Cardiac muscle cell (in vitro differentiated cells and primary cell): ENCODE measurements at regions not wholly inside any gene's neighbourhood (a gene's known extent, or its start where the extent isn't known, plus 50 kb on each side); places are given as distances from the start of the nearest gene placed in this dataset.

ENCODE experiments used
- DNase-seq, 2 donors: peaks; one replicate each; pipeline versions ENCODE4 v3.0.0 to v3.0.0-alpha.2; 2010 to 2017; ENCODE audit warnings: low read depth in 1 of 2, low spot score in 1 of 2
- H3K27ac ChIP-seq: fragments of 200-600 bp; sonication (generic); 2 replicates; pipeline ENCODE4 v1.5.1; 2016
- H3K27me3 ChIP-seq: fragments of 200-600 bp; sonication (generic); 2 replicates; pipeline ENCODE4 v1.6.0; 2016; ENCODE audit warnings: control low read depth
- H3K36me3 ChIP-seq: fragments of 200-600 bp; sonication (generic); 2 replicates; pipeline ENCODE4 v1.5.1; 2016; ENCODE audit warnings: control low read depth
- H3K4me1 ChIP-seq: fragments of 200-600 bp; sonication (generic); 2 replicates; pipeline ENCODE4 v1.8.1; 2017; ENCODE audit warnings: low read depth, mild to moderate bottlenecking, mixed run types
- H3K4me3 ChIP-seq: fragments of 200-600 bp; sonication (generic); 2 replicates; pipeline ENCODE4 v1.5.1; 2016; ENCODE audit warnings: mild to moderate bottlenecking
- H3K9me3 ChIP-seq: fragments of 200-600 bp; sonication (generic); 2 replicates; pipeline ENCODE4 v1.5.1; 2017; ENCODE audit warnings: low read depth, mild to moderate bottlenecking, control low read depth
- TF ChIP-seq, protein P1 (sequence below): IDR thresholded peaks from 2 replicates; pipeline ENCODE4 v1.5.1; 2012; ENCODE audit warnings: low read depth, mild to moderate bottlenecking, low read length

DNA sequence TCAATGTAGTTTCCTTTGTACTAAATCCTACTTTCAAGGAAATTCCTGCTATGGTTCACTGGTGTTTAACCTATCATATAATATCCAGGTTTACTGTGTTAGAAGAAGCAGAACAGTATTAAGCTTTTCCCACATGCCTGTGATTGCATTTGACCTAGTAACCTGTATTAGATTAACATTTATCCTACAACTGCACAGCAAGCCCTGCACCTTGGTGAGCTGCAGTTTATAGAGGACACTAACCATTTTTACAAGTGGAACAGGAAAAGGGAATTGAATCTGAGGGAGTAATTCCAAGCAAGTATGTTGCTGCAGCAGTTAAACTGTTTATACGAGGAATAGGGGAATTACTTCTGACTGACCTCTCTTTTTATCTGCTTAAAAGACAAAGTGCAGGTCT, 328.6 kb downstream of the ETAA1 start:
- Histone ChIP-seq H3K36me3 (no peaks in the 10 kb centered on the region), H3K27me3 (no peaks in the 10 kb centered on the region), H3K9me3 (no peaks in the 10 kb centered on the region), H3K4me3 (no peak overlapping the region), H3K4me1 (no peaks in the 10 kb centered on the region), H3K27ac (no peak overlapping the region)
- DNase-seq = no peak
- TF ChIP-seq, protein P1, sequence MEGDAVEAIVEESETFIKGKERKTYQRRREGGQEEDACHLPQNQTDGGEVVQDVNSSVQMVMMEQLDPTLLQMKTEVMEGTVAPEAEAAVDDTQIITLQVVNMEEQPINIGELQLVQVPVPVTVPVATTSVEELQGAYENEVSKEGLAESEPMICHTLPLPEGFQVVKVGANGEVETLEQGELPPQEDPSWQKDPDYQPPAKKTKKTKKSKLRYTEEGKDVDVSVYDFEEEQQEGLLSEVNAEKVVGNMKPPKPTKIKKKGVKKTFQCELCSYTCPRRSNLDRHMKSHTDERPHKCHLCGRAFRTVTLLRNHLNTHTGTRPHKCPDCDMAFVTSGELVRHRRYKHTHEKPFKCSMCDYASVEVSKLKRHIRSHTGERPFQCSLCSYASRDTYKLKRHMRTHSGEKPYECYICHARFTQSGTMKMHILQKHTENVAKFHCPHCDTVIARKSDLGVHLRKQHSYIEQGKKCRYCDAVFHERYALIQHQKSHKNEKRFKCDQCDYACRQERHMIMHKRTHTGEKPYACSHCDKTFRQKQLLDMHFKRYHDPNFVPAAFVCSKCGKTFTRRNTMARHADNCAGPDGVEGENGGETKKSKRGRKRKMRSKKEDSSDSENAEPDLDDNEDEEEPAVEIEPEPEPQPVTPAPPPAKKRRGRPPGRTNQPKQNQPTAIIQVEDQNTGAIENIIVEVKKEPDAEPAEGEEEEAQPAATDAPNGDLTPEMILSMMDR = no peak

DNA sequence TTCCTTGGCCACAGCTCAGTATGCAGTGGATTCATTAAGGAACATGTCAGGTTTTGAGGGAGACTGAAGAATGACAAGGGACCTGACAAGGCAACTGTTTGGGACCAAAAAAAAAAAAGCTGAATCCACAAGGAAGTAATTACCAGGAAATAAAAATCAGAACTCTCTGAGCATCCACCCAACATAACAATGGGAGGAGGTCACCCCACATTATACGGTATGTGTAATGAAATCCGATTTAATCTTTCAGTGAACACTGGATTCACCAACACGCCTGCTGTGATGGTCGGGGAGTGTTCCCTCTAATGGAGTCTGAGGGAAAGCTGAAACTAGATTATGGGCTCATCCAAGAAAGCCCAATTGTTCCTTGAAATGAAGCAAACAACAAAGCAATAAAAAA, 329.3 kb downstream of the ETAA1 start:
- H3K36me3 ChIP-seq = no peaks in the 10 kb centered on the region
- TF ChIP-seq, protein P1 = no peak
- no peaks in the 10 kb centered on the region for H3K27me3 ChIP-seq
- no peak overlapping the region for H3K27ac ChIP-seq
- DNase-seq = no peak
- no peak overlapping the region for H3K4me3 ChIP-seq
- H3K4me1 ChIP-seq = no peaks in the 10 kb centered on the region
- no peaks in the 10 kb centered on the region for H3K9me3 ChIP-seq

DNA sequence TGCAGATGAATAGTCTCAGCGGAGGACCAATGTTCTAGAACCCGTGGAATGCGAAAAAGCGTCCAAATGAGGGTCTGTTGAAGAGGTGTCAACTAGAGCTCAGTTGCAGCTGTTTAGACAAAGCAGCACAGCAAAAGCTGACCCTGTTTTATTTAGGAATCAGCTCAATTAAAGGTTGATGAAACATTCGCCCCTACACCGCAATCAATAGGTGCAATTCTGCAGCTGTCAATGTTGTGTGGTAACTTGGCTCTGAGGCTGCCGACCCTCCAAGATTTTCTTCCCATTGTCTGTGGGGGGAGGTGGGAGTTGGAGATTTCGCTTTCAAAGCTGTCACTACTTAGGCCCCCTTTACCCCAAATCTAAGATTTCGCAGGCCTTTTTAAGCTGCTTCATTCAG, 330.0 kb downstream of the ETAA1 start:
- TF ChIP-seq, protein P1 = no peak
- Histone ChIP-seq H3K4me1 (no peaks in the 10 kb centered on the region), H3K4me3 (no peak overlapping the region), H3K27ac (no peak overlapping the region), H3K27me3 (no peaks in the 10 kb centered on the region), H3K36me3 (no peaks in the 10 kb centered on the region), H3K9me3 (no peaks in the 10 kb centered on the region)
- no peak for DNase-seq

DNA sequence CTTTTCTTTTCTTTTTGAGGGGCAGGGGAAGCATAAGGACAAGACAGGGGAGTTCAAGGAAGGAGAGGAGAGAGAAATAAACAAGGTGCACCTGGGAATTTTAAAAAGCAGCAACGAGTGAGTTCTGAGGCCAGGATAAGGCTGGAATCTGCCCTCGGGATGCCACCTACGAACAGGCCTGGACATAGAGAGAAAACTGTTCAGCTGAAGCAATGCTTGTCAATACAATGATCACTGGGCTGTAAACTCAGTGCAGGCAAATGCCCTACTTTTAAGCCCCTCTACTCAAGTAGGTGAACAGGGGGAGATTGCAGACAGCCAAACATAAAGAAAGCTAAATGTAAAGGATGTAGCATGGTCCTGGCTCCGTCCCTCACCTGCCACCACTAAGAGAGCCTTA, 330.5 kb downstream of the ETAA1 start:
- no peak overlapping the region for H3K27ac ChIP-seq
- no peak overlapping the region for H3K4me3 ChIP-seq
- no peaks in the 10 kb centered on the region for H3K4me1 ChIP-seq
- H3K27me3 ChIP-seq = no peaks in the 10 kb centered on the region
- no peaks in the 10 kb centered on the region for H3K9me3 ChIP-seq
- TF ChIP-seq, protein P1 = no peak
- DNase-seq = no peak
- H3K36me3 ChIP-seq = no peaks in the 10 kb centered on the region

DNA sequence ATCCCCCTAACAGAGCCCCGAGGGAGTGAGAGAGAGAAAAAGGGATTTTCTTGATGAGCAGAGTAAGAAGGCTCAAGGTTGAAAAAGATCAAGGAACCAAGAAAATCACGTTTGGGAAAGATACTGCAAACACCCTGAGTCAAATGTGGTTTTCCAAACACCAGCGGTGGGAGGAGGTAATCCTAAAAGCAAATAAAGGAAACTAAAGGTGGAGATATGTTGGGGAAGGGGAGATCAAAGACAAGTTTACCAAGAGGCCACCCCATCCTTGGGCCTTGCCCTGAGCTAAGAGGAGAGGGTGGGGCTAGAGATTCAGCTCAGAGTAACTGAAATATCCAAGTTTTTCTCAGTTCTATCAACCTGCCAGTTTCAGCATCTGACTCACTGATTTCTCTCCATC, 332.3 kb downstream of the ETAA1 start:
- H3K36me3 ChIP-seq = no peaks in the 10 kb centered on the region
- no peak overlapping the region for H3K27ac ChIP-seq
- no peak overlapping the region for H3K4me3 ChIP-seq
- TF ChIP-seq, protein P1 = no peak
- H3K27me3 ChIP-seq = no peaks in the 10 kb centered on the region
- DNase-seq = no peak
- H3K4me1 ChIP-seq = no peaks in the 10 kb centered on the region
- no peaks in the 10 kb centered on the region for H3K9me3 ChIP-seq

DNA sequence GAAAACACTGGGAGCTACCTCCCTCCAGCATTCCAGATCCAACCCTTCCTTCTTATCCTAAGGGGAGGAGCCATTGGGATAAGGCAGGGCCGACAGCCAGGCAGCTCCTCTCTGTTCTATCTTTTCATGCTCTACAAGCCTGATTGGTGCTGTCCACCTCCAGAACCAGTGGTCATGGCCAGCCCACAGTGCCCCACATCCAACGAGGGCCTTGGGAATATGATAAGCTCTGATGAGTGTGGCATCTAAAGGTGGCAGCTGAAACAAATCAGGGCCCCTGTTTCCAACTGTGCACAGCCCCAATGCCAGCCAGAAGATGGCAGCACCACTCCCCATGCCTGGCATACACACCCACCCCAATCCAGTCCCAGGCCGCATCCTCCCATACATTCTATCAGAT, 329.3 kb downstream of the C1D start:
- Histone ChIP-seq H3K27ac (no peak overlapping the region), H3K9me3 (no peaks in the 10 kb centered on the region), H3K4me3 (no peak overlapping the region), H3K36me3 (no peaks in the 10 kb centered on the region), H3K27me3 (no peaks in the 10 kb centered on the region), H3K4me1 (no peaks in the 10 kb centered on the region)
- TF ChIP-seq, protein P1 = peak; percentile 56
- peak; percentile 41 to 62 for DNase-seq
